GM23338 (cell line): ENCODE measurements at regions not wholly inside any gene's neighbourhood (a gene's known extent, or its start where the extent isn't known, plus 50 kb on each side); places are given as distances from the start of the nearest gene placed in this dataset.

Source experiments
- ATAC-seq: fragments of 200-7000 bp; cut with Tn5 transposase; 3 replicates; pipeline ENCODE4 v1.9.1; 2020
- DNase-seq: peaks from one replicate; pipeline ENCODE4 v3.0.0-alpha.2; 2015; ENCODE audit warnings: low spot score
- H2AFZ ChIP-seq: fragments of 200-600 bp; sonication (generic); 2 replicates; pipeline ENCODE4 v1.8.0; 2016; ENCODE audit warnings: antibody characterized with exemption, mild to moderate bottlenecking, moderate library complexity
- H3F3A ChIP-seq: fragments of 200-600 bp; sonication (generic); replicated peaks from 2 replicates; pipeline ENCODE4 v1.8.0; 2017; ENCODE audit warnings: antibody characterized with exemption, mixed run types, low read depth
- H3K27ac ChIP-seq: fragments of 200-600 bp; sonication (generic); 2 replicates; pipeline ENCODE4 v1.6.1; 2016; ENCODE audit warnings: low read depth
- H3K27me3 ChIP-seq: fragments of 200-600 bp; sonication (generic); 2 replicates; pipeline ENCODE4 v1.8.0; 2016; ENCODE audit warnings: mild to moderate bottlenecking, mixed run types, moderate library complexity; ENCODE audit not compliant: insufficient read depth
- H3K36me3 ChIP-seq: fragments of 200-600 bp; sonication (generic); 2 replicates; pipeline ENCODE4 v1.8.0; 2016; ENCODE audit warnings: mild to moderate bottlenecking; ENCODE audit not compliant: insufficient read depth
- H3K4me1 ChIP-seq: fragments of 200-600 bp; sonication (generic); 2 replicates; pipeline ENCODE4 v1.8.0; 2016; ENCODE audit warnings: mild to moderate bottlenecking, moderate library complexity; ENCODE audit not compliant: insufficient read depth
- H3K4me2 ChIP-seq: fragments of 200-600 bp; sonication (generic); 2 replicates; pipeline ENCODE4 v1.7.1; 2017; ENCODE audit warnings: mixed run types
- H3K4me3 ChIP-seq: fragments of 200-600 bp; sonication (generic); 2 replicates; pipeline ENCODE4 v1.6.1; 2016; ENCODE audit warnings: mixed run types
- H3K79me2 ChIP-seq: fragments of 200-600 bp; sonication (generic); replicated peaks from 2 replicates; pipeline ENCODE4 v1.8.0; 2017; ENCODE audit warnings: mild to moderate bottlenecking; ENCODE audit not compliant: insufficient read depth
- H3K9me2 ChIP-seq: fragments of 200-600 bp; sonication (generic); 2 replicates; pipeline ENCODE4 v1.8.0; 2017; ENCODE audit not compliant: insufficient read depth
- H4K20me1 ChIP-seq: fragments of 200-600 bp; sonication (generic); replicated peaks from 2 replicates; pipeline ENCODE4 v1.8.0; 2017; ENCODE audit warnings: mild to moderate bottlenecking; ENCODE audit not compliant: insufficient read depth
- H3K27ac Mint-ChIP-seq: 2 replicates; pipeline ENCODE4 v1.8.0; 2020; ENCODE audit warnings: inconsistent platforms, mild to moderate bottlenecking, moderate library complexity, mixed read lengths
- H3K27me3 Mint-ChIP-seq: 3 replicates; pipeline ENCODE4 v1.8.0; 2022; ENCODE audit warnings: low read depth, mild to moderate bottlenecking, moderate library complexity, mixed read lengths, inconsistent platforms; ENCODE audit not compliant: insufficient read depth, poor library complexity
- H3K36me3 Mint-ChIP-seq: 3 replicates; pipeline ENCODE4 v1.8.0; 2021; ENCODE audit warnings: low read depth, mild to moderate bottlenecking, inconsistent platforms, moderate library complexity, mixed read lengths
- H3K4me1 Mint-ChIP-seq: 3 replicates; pipeline ENCODE4 v1.8.0; 2020; ENCODE audit warnings: mild to moderate bottlenecking, inconsistent platforms, mixed read lengths
- H3K4me3 Mint-ChIP-seq: 3 replicates; pipeline ENCODE4 v1.8.0; 2021; ENCODE audit warnings: moderate library complexity, mild to moderate bottlenecking, inconsistent platforms, mixed read lengths
- H3K9me3 Mint-ChIP-seq: 3 replicates; pipeline ENCODE4 v1.8.0; 2020; ENCODE audit warnings: moderate library complexity, mild to moderate bottlenecking, inconsistent platforms, mixed read lengths
- CREB1 ChIP-seq: fragments of 250-450 bp; sonication (Bioruptor Pico); IDR thresholded peaks from 2 replicates; pipeline ENCODE4 v1.5.0; 2020; ENCODE audit warnings: low read depth, mild to moderate bottlenecking, moderate library complexity
- EZH2phosphoT487 ChIP-seq: fragments of 200-600 bp; sonication (generic); IDR thresholded peaks from one replicate; pipeline ENCODE4 v1.8.1; 2018; ENCODE audit warnings: antibody characterized with exemption; ENCODE audit not compliant: unreplicated experiment
- NANOG ChIP-seq: IDR thresholded peaks from 2 replicates; pipeline ENCODE4 v1.6.1; 2016; ENCODE audit warnings: antibody characterized with exemption, borderline replicate concordance
- POLR2AphosphoS5 ChIP-seq: IDR thresholded peaks from 2 replicates; pipeline ENCODE4 v1.6.1; 2016; ENCODE audit warnings: antibody characterized with exemption, low read depth
- STAT1 ChIP-seq: IDR thresholded peaks from one replicate; pipeline ENCODE4 v1.6.1; 2016; ENCODE audit warnings: antibody characterized with exemption; ENCODE audit not compliant: unreplicated experiment
- ZNF114 ChIP-seq: fragments of 250-450 bp; sonication (Bioruptor Pico); IDR thresholded peaks from 2 replicates; pipeline ENCODE4 v1.5.0; 2020; ENCODE audit warnings: mild to moderate bottlenecking, moderate library complexity
- ZNF331 ChIP-seq: fragments of 250-450 bp; sonication (Bioruptor Pico); IDR thresholded peaks from 2 replicates; pipeline ENCODE4 v1.5.0; 2020; ENCODE audit warnings: low read depth, mild to moderate bottlenecking, moderate library complexity
- TF ChIP-seq, protein P1 (sequence below): fragments of 250-450 bp; sonication (Bioruptor Pico); IDR thresholded peaks from 2 replicates; pipeline ENCODE4 v1.5.0; 2020; ENCODE audit warnings: mild to moderate bottlenecking, moderate library complexity
- TF ChIP-seq, protein P2 (sequence below): IDR thresholded peaks from 2 replicates; pipeline ENCODE4 v1.6.1; 2016; ENCODE audit warnings: antibody characterized with exemption
- TF ChIP-seq, protein P3 (sequence below): IDR thresholded peaks from one replicate; pipeline ENCODE4 v1.6.1; 2018; ENCODE audit warnings: antibody characterized with exemption; ENCODE audit not compliant: unreplicated experiment

DNA sequence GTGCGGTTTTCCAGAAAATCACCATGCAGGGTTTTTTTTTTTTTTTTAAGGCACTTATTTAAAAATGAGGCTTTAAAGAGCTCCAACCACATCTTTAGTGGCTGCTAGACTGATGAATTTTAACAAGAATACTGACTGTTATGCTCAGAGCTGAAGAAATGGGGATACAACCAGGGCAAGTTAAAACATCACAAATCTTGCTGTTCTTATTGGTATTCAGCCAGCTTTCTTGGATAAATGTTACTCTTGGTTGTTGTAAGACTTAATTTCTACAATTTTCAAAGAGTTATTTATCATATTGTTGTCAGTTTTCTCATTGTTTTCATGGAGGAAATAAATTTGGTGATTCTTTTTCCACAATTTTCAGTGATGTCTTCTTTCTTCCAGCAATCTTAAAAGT is 352.8 kb upstream of the FAM174A start (continued):
- TF ChIP-seq, protein P1, sequence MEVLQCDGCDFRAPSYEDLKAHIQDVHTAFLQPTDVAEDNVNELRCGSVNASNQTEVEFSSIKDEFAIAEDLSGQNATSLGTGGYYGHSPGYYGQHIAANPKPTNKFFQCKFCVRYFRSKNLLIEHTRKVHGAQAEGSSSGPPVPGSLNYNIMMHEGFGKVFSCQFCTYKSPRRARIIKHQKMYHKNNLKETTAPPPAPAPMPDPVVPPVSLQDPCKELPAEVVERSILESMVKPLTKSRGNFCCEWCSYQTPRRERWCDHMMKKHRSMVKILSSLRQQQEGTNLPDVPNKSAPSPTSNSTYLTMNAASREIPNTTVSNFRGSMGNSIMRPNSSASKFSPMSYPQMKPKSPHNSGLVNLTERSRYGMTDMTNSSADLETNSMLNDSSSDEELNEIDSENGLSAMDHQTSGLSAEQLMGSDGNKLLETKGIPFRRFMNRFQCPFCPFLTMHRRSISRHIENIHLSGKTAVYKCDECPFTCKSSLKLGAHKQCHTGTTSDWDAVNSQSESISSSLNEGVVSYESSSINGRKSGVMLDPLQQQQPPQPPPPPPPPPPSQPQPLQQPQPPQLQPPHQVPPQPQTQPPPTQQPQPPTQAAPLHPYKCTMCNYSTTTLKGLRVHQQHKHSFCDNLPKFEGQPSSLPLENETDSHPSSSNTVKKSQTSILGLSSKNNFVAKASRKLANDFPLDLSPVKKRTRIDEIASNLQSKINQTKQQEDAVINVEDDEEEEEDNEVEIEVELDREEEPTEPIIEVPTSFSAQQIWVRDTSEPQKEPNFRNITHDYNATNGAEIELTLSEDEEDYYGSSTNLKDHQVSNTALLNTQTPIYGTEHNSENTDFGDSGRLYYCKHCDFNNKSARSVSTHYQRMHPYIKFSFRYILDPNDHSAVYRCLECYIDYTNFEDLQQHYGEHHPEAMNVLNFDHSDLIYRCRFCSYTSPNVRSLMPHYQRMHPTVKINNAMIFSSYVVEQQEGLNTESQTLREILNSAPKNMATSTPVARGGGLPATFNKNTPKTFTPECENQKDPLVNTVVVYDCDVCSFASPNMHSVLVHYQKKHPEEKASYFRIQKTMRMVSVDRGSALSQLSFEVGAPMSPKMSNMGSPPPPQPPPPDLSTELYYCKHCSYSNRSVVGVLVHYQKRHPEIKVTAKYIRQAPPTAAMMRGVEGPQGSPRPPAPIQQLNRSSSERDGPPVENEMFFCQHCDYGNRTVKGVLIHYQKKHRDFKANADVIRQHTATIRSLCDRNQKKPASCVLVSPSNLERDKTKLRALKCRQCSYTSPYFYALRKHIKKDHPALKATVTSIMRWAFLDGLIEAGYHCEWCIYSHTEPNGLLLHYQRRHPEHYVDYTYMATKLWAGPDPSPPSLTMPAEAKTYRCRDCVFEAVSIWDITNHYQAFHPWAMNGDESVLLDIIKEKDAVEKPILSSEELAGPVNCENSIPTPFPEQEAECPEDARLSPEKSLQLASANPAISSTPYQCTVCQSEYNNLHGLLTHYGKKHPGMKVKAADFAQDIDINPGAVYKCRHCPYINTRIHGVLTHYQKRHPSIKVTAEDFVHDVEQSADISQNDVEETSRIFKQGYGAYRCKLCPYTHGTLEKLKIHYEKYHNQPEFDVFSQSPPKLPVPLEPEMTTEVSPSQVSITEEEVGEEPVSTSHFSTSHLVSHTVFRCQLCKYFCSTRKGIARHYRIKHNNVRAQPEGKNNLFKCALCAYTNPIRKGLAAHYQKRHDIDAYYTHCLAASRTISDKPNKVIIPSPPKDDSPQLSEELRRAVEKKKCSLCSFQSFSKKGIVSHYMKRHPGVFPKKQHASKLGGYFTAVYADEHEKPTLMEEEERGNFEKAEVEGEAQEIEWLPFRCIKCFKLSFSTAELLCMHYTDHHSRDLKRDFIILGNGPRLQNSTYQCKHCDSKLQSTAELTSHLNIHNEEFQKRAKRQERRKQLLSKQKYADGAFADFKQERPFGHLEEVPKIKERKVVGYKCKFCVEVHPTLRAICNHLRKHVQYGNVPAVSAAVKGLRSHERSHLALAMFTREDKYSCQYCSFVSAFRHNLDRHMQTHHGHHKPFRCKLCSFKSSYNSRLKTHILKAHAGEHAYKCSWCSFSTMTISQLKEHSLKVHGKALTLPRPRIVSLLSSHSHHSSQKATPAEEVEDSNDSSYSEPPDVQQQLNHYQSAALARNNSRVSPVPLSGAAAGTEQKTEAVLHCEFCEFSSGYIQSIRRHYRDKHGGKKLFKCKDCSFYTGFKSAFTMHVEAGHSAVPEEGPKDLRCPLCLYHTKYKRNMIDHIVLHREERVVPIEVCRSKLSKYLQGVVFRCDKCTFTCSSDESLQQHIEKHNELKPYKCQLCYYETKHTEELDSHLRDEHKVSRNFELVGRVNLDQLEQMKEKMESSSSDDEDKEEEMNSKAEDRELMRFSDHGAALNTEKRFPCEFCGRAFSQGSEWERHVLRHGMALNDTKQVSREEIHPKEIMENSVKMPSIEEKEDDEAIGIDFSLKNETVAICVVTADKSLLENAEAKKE, result no peak
- no peak for TF ChIP-seq ZNF331 (CRISPR knock-in tag)

DNA sequence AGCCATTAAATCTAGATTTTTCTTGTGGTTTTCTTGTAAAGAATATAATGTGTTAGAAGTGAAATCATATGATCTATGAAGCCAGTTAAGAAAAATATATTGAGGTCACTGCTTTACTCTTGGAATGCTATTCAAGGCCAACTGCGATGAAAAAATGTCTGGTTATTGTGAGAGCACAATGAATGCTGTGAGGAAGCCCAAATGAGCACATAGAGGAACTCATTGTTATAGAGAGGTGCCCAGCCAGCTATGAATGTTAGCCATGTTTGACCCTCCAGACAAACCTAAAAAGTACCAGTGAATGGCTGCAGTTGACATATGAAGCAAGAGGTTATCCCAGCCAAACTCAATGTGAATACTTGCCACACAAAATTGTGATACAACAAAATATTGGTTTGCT is 359.8 kb upstream of the FAM174A start:
- Mint-ChIP-seq H3K27ac (no peak overlapping the region), H3K27me3 (no peaks in the 10 kb centered on the region), H3K36me3 (no peaks in the 10 kb centered on the region), H3K4me3 (no peak overlapping the region), H3K4me1 (no peaks in the 10 kb centered on the region), H3K9me3 (no peaks in the 10 kb centered on the region)
- Histone ChIP-seq H3K9me2 (no peaks in the 10 kb centered on the region; the same call in 1 of the 2 replicates), H3F3A (no peaks in the 10 kb centered on the region), H2AFZ (no peak overlapping the region), H3K79me2 (no peaks in the 10 kb centered on the region), H3K27ac (no peak overlapping the region), H4K20me1 (no peaks in the 10 kb centered on the region), H3K4me1 (no peaks in the 10 kb centered on the region), H3K27me3 (no peaks in the 10 kb centered on the region), H3K4me3 (no peak overlapping the region), H3K4me2 (no peak overlapping the region), H3K36me3 (no peaks in the 10 kb centered on the region)
- ATAC-seq, result no peak
- DNase-seq, result no peak
- TF ChIP-seq, protein P2, sequence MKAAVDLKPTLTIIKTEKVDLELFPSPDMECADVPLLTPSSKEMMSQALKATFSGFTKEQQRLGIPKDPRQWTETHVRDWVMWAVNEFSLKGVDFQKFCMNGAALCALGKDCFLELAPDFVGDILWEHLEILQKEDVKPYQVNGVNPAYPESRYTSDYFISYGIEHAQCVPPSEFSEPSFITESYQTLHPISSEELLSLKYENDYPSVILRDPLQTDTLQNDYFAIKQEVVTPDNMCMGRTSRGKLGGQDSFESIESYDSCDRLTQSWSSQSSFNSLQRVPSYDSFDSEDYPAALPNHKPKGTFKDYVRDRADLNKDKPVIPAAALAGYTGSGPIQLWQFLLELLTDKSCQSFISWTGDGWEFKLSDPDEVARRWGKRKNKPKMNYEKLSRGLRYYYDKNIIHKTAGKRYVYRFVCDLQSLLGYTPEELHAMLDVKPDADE, result no peak
- no peak for TF ChIP-seq STAT1
- TF ChIP-seq ZNF331 (CRISPR knock-in tag), result no peak
- TF ChIP-seq POLR2AphosphoS5, result no peak
- TF ChIP-seq, protein P3, sequence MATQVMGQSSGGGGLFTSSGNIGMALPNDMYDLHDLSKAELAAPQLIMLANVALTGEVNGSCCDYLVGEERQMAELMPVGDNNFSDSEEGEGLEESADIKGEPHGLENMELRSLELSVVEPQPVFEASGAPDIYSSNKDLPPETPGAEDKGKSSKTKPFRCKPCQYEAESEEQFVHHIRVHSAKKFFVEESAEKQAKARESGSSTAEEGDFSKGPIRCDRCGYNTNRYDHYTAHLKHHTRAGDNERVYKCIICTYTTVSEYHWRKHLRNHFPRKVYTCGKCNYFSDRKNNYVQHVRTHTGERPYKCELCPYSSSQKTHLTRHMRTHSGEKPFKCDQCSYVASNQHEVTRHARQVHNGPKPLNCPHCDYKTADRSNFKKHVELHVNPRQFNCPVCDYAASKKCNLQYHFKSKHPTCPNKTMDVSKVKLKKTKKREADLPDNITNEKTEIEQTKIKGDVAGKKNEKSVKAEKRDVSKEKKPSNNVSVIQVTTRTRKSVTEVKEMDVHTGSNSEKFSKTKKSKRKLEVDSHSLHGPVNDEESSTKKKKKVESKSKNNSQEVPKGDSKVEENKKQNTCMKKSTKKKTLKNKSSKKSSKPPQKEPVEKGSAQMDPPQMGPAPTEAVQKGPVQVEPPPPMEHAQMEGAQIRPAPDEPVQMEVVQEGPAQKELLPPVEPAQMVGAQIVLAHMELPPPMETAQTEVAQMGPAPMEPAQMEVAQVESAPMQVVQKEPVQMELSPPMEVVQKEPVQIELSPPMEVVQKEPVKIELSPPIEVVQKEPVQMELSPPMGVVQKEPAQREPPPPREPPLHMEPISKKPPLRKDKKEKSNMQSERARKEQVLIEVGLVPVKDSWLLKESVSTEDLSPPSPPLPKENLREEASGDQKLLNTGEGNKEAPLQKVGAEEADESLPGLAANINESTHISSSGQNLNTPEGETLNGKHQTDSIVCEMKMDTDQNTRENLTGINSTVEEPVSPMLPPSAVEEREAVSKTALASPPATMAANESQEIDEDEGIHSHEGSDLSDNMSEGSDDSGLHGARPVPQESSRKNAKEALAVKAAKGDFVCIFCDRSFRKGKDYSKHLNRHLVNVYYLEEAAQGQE, result no peak
- no peak for TF ChIP-seq NANOG
- no peak for TF ChIP-seq CREB1 (CRISPR knock-in tag)
- no peak for TF ChIP-seq EZH2phosphoT487
- TF ChIP-seq ZNF114 (CRISPR knock-in tag), result no peak
